ENCODE measurements at regions not wholly inside any gene's neighbourhood (a gene's known extent, or its start where the extent isn't known, plus 50 kb on each side); places are given as distances from the start of the nearest gene placed in this dataset.

GRCh38 chr6:94417363-94417762 lies 998.0 kb upstream of the EPHA7 start:
- Histone ChIP-seq H3K27ac (ENCODE audit: low read depth, low read length) (no peak overlapping the region), H3K36me3 (ENCODE audit: control insufficient read depth, insufficient read depth, low read length) (no peaks in the 10 kb centered on the region), H3K27me3 (ENCODE audit: control insufficient read depth, insufficient read depth, low read length) (no peaks in the 10 kb centered on the region), H3K4me3 (ENCODE audit: low read length) (no peak overlapping the region), H3K4me1 (ENCODE audit: control insufficient read depth, insufficient read depth, low read length) (no peaks in the 10 kb centered on the region), H3K9ac (ENCODE audit: low read length) (no peak overlapping the region)

- H3K36me3 ChIP-seq (ENCODE audit: control insufficient read depth, insufficient read depth, low read length), result no peaks in the 10 kb centered on the region
- no peaks in the 10 kb centered on the region for H3K4me1 ChIP-seq (ENCODE audit: control insufficient read depth, insufficient read depth, low read length)
- H3K27me3 ChIP-seq (ENCODE audit: control insufficient read depth, insufficient read depth, low read length), result no peaks in the 10 kb centered on the region
- no peak overlapping the region for H3K9ac ChIP-seq (ENCODE audit: low read length)
- H3K4me3 ChIP-seq (ENCODE audit: low read length), result no peak overlapping the region
- H3K27ac ChIP-seq (ENCODE audit: low read depth, low read length), result no peak overlapping the region
Observed at GRCh38 chr6:94414041-94414440, 994.7 kb upstream of the EPHA7 start.

GRCh38 chr6:94401311-94401710 lies 982.0 kb upstream of the EPHA7 start:
- Histone ChIP-seq H3K27ac (ENCODE audit: low read depth, low read length) (no peak overlapping the region), H3K4me3 (ENCODE audit: low read length) (no peak overlapping the region), H3K36me3 (ENCODE audit: control insufficient read depth, insufficient read depth, low read length) (no peaks in the 10 kb centered on the region), H3K27me3 (ENCODE audit: control insufficient read depth, insufficient read depth, low read length) (no peaks in the 10 kb centered on the region), H3K4me1 (ENCODE audit: control insufficient read depth, insufficient read depth, low read length) (no peaks in the 10 kb centered on the region), H3K9ac (ENCODE audit: low read length) (no peak overlapping the region)

GRCh38 chr6:94394822-94395221 lies 975.5 kb upstream of the EPHA7 start:
- Histone ChIP-seq H3K27me3 (ENCODE audit: control insufficient read depth, insufficient read depth, low read length) (no peaks in the 10 kb centered on the region), H3K36me3 (ENCODE audit: control insufficient read depth, insufficient read depth, low read length) (no peaks in the 10 kb centered on the region), H3K4me1 (ENCODE audit: control insufficient read depth, insufficient read depth, low read length) (no peaks in the 10 kb centered on the region), H3K27ac (ENCODE audit: low read depth, low read length) (no peak overlapping the region), H3K4me3 (ENCODE audit: low read length) (no peak overlapping the region), H3K9ac (ENCODE audit: low read length) (no peak overlapping the region)

GRCh38 chr6:94389218-94389617 lies 969.9 kb upstream of the EPHA7 start:
- H3K9ac ChIP-seq (ENCODE audit: low read length), result no peak overlapping the region
- H3K27me3 ChIP-seq (ENCODE audit: control insufficient read depth, insufficient read depth, low read length), result no peaks in the 10 kb centered on the region
- H3K36me3 ChIP-seq (ENCODE audit: control insufficient read depth, insufficient read depth, low read length), result no peaks in the 10 kb centered on the region
- H3K4me1 ChIP-seq (ENCODE audit: control insufficient read depth, insufficient read depth, low read length), result no peaks in the 10 kb centered on the region
- no peak overlapping the region for H3K4me3 ChIP-seq (ENCODE audit: low read length)
- H3K27ac ChIP-seq (ENCODE audit: low read depth, low read length), result no peak overlapping the region

GRCh38 chr6:94377835-94378234 lies 958.5 kb upstream of the EPHA7 start:
- Histone ChIP-seq H3K4me1 (ENCODE audit: control insufficient read depth, insufficient read depth, low read length) (no peaks in the 10 kb centered on the region), H3K4me3 (ENCODE audit: low read length) (no peak overlapping the region), H3K27me3 (ENCODE audit: control insufficient read depth, insufficient read depth, low read length) (no peaks in the 10 kb centered on the region), H3K9ac (ENCODE audit: low read length) (no peak overlapping the region), H3K36me3 (ENCODE audit: control insufficient read depth, insufficient read depth, low read length) (no peaks in the 10 kb centered on the region), H3K27ac (ENCODE audit: low read depth, low read length) (no peak overlapping the region)

GRCh38 chr6:94376876-94377275 lies 957.5 kb upstream of the EPHA7 start:
- no peak overlapping the region for H3K4me3 ChIP-seq (ENCODE audit: low read length)
- H3K4me1 ChIP-seq (ENCODE audit: control insufficient read depth, insufficient read depth, low read length), result no peaks in the 10 kb centered on the region
- no peaks in the 10 kb centered on the region for H3K36me3 ChIP-seq (ENCODE audit: control insufficient read depth, insufficient read depth, low read length)

GRCh38 chr6:94372229-94372628 lies 952.9 kb upstream of the EPHA7 start:
- H3K27me3 ChIP-seq (ENCODE audit: control insufficient read depth, insufficient read depth, low read length), result no peaks in the 10 kb centered on the region
- H3K36me3 ChIP-seq (ENCODE audit: control insufficient read depth, insufficient read depth, low read length), result no peaks in the 10 kb centered on the region
- no peak overlapping the region for H3K27ac ChIP-seq (ENCODE audit: low read depth, low read length)
- H3K4me3 ChIP-seq (ENCODE audit: low read length), result no peak overlapping the region
- H3K4me1 ChIP-seq (ENCODE audit: control insufficient read depth, insufficient read depth, low read length), result no peaks in the 10 kb centered on the region
- H3K9ac ChIP-seq (ENCODE audit: low read length), result no peak overlapping the region

More at GRCh38 chr6:94376876-94377275, 957.5 kb upstream of the EPHA7 start:
- Histone ChIP-seq H3K27ac (ENCODE audit: low read depth, low read length) (no peak overlapping the region), H3K9ac (ENCODE audit: low read length) (no peak overlapping the region), H3K27me3 (ENCODE audit: control insufficient read depth, insufficient read depth, low read length) (no peaks in the 10 kb centered on the region)

- Histone ChIP-seq H3K27me3 (ENCODE audit: control insufficient read depth, insufficient read depth, low read length) (no peaks in the 10 kb centered on the region), H3K4me1 (ENCODE audit: control insufficient read depth, insufficient read depth, low read length) (no peaks in the 10 kb centered on the region), H3K4me3 (ENCODE audit: low read length) (no peak overlapping the region), H3K27ac (ENCODE audit: low read depth, low read length) (no peak overlapping the region), H3K9ac (ENCODE audit: low read length) (no peak overlapping the region), H3K36me3 (ENCODE audit: control insufficient read depth, insufficient read depth, low read length) (no peaks in the 10 kb centered on the region)
Observed at GRCh38 chr6:94367316-94367715, 948.0 kb upstream of the EPHA7 start.

- no peak overlapping the region for H3K9ac ChIP-seq (ENCODE audit: low read length)
- no peak overlapping the region for H3K27ac ChIP-seq (ENCODE audit: low read depth, low read length)
- H3K4me3 ChIP-seq (ENCODE audit: low read length), result no peak overlapping the region
- H3K27me3 ChIP-seq (ENCODE audit: control insufficient read depth, insufficient read depth, low read length), result no peaks in the 10 kb centered on the region
- H3K4me1 ChIP-seq (ENCODE audit: control insufficient read depth, insufficient read depth, low read length), result no peaks in the 10 kb centered on the region
- H3K36me3 ChIP-seq (ENCODE audit: control insufficient read depth, insufficient read depth, low read length), result no peaks in the 10 kb centered on the region
Observed at GRCh38 chr6:94362061-94362864, 942.9 kb upstream of the EPHA7 start.

- Histone ChIP-seq H3K27me3 (ENCODE audit: control insufficient read depth, insufficient read depth, low read length) (no peaks in the 10 kb centered on the region), H3K4me1 (ENCODE audit: control insufficient read depth, insufficient read depth, low read length) (no peaks in the 10 kb centered on the region), H3K36me3 (ENCODE audit: control insufficient read depth, insufficient read depth, low read length) (no peaks in the 10 kb centered on the region), H3K4me3 (ENCODE audit: low read length) (no peak overlapping the region), H3K9ac (ENCODE audit: low read length) (no peak overlapping the region), H3K27ac (ENCODE audit: low read depth, low read length) (no peak overlapping the region)
Observed at GRCh38 chr6:94361304-94362060, 942.1 kb upstream of the EPHA7 start.

- Histone ChIP-seq H3K4me1 (ENCODE audit: control insufficient read depth, insufficient read depth, low read length) (no peaks in the 10 kb centered on the region), H3K27me3 (ENCODE audit: control insufficient read depth, insufficient read depth, low read length) (no peaks in the 10 kb centered on the region), H3K27ac (ENCODE audit: low read depth, low read length) (no peak overlapping the region), H3K9ac (ENCODE audit: low read length) (no peak overlapping the region), H3K36me3 (ENCODE audit: control insufficient read depth, insufficient read depth, low read length) (no peaks in the 10 kb centered on the region), H3K4me3 (ENCODE audit: low read length) (no peak overlapping the region)
Observed at GRCh38 chr6:94357381-94357980, 938.1 kb upstream of the EPHA7 start.
